Skeletal muscle satellite cell (primary cell): ENCODE measurements at regions not wholly inside any gene's neighbourhood (a gene's known extent, or its start where the extent isn't known, plus 50 kb on each side); places are given as distances from the start of the nearest gene placed in this dataset.

Source experiments
- H3K27me3 ChIP-seq: 2 replicates; pipeline ENCODE4 v1.7.0; 2013; ENCODE audit warnings: low read length; ENCODE audit not compliant: control insufficient read depth, insufficient read depth
- H3K36me3 ChIP-seq: 2 replicates; pipeline ENCODE4 v1.7.0; 2013; ENCODE audit warnings: mild to moderate bottlenecking, control low read depth, low read length; ENCODE audit not compliant: insufficient read depth
- H3K4me1 ChIP-seq: 2 replicates; pipeline ENCODE4 v1.7.0; 2013; ENCODE audit warnings: low read length; ENCODE audit not compliant: control insufficient read depth, insufficient read depth
- H3K4me2 ChIP-seq: 2 replicates; pipeline ENCODE4 v1.7.0; 2013; ENCODE audit warnings: mild to moderate bottlenecking, low read length
- H3K4me3 ChIP-seq: 2 replicates; pipeline ENCODE4 v1.7.0; 2013; ENCODE audit warnings: low read length
- H3K9ac ChIP-seq: 2 replicates; pipeline ENCODE4 v1.7.0; 2013; ENCODE audit warnings: mild to moderate bottlenecking, low read depth, low read length, moderate library complexity
- H3K9me3 ChIP-seq: replicated peaks from 2 replicates; pipeline ENCODE4 v1.7.0; 2013; ENCODE audit warnings: mild to moderate bottlenecking, control low read depth, low read length

DNA sequence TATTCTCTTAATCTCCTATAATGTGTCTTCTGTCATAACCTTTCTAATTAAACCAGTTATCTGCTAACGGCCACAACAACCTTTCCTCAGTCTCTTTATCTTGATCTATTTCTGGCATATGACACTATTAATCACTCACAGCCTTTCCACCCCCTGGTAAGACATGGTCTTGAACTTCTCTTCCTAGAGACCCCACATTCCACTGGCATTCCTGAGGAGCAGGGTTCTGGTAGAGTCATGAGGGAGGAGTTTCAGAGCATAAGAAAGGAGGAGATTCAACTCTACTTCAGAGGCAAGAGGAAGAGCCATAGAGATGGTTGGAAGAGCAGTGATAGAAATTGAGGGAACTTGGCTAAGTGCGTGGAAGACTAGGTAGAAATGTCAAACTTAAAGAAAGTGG lies 325.6 kb downstream of the BLID start:
- Histone ChIP-seq H3K9me3 (no peaks in the 10 kb centered on the region), H3K4me1 (no peaks in the 10 kb centered on the region), H3K36me3 (no peaks in the 10 kb centered on the region), H3K4me3 (no peak overlapping the region), H3K9ac (no peak overlapping the region), H3K27me3 (no peaks in the 10 kb centered on the region), H3K4me2 (no peak overlapping the region)

DNA sequence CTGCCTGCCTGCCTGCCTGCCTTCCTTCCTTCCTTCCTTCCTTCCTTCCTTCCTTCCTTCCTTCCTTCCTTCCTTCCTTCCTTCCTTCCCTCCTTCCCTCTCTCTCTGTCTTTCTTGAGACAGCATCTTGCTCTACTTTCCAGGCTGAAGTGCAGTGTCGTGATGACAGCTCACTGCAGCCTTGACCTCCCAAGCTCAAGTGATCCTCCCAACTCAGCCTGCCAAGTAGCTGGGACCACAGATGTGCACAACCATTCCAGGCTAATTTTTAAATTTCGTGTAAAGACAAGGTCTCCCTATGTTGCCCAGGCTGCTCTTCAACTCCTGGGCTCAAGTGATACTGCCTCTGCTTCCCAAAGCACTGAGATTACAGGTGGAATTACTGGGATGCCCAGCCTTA lies 328.2 kb upstream of the SORL1-AS1 start:
- no peaks in the 10 kb centered on the region for H3K36me3 ChIP-seq
- no peak overlapping the region for H3K4me3 ChIP-seq
- H3K4me1 ChIP-seq, result peaks cover 12% of the 10 kb centered on the region
- no peak overlapping the region for H3K4me2 ChIP-seq
- no peak overlapping the region for H3K9ac ChIP-seq
- H3K27me3 ChIP-seq, result no peaks in the 10 kb centered on the region
- H3K9me3 ChIP-seq, result no peaks in the 10 kb centered on the region

DNA sequence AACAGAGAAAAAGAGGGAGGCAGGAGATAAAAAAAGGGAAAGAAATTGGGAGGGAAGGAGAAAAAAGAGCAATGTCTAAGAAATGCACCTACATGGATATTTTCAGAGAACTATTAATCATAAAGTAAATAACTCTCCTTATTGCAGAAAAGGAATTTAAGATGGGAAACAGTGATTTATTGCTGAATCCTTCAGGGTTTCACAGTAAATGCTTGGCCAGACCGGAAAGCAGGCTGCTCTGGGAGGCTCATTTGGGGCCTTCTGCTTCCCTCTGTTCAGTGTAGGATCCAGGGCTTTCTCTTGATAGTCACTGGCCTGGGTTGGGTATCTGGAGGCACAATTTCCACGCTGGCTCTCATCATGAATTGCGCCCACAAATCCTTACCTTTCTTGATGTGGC lies 324.3 kb upstream of the SORL1-AS1 start:
- H3K27me3 ChIP-seq, result no peaks in the 10 kb centered on the region

DNA sequence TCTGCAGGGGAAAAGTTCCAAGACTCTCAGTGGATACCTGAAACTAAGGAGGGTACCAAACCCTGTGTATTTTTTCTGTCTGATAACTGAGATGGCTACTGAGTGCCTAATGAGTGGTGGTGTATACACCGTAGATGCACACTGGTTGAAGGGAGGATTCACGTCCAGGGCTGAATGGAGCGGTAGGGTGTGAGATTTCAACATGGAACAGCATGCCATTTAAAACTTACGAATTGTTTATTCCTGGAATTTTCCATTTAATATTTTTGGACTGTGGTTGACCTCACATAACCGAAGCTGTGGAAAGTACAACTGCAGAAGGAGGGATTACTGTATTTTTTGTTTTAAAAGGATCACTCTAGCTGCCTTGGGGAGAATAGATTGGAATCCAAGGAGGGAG lies 322.5 kb upstream of the SORL1-AS1 start:
- no peaks in the 10 kb centered on the region for H3K36me3 ChIP-seq
- H3K9ac ChIP-seq, result no peak overlapping the region
- no peak overlapping the region for H3K4me2 ChIP-seq
- no peaks in the 10 kb centered on the region for H3K27me3 ChIP-seq
- H3K4me1 ChIP-seq, result peaks cover 12% of the 10 kb centered on the region
- H3K4me3 ChIP-seq, result no peak overlapping the region
- no peaks in the 10 kb centered on the region for H3K9me3 ChIP-seq

More for the DNA sequence above, 324.3 kb upstream of the SORL1-AS1 start:
- Histone ChIP-seq H3K36me3 (no peaks in the 10 kb centered on the region), H3K4me1 (peaks cover 12% of the 10 kb centered on the region), H3K9me3 (no peaks in the 10 kb centered on the region), H3K4me3 (no peak overlapping the region), H3K4me2 (no peak overlapping the region), H3K9ac (no peak overlapping the region)

DNA sequence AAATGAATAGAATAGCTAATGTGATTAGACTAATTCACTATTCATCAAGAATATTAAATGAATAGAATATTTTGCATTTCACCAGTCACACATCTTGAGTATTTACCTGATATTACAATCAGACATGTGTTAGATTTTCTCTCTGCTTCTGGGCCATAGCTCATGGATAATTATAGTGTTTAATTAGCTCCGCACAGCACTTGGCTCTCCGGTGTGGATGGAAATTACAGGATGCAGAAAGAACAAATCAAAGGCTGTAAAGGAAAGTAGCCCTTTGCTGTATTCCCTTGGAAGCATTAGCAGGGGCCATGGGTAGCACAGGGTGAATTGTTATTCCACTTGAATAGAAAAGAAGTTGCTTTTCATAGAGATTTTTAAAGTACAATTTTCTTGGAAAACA lies 320.3 kb upstream of the SORL1-AS1 start:
- Histone ChIP-seq H3K4me3 (no peak overlapping the region), H3K4me1 (peaks cover 12% of the 10 kb centered on the region), H3K36me3 (no peaks in the 10 kb centered on the region), H3K4me2 (no peak overlapping the region), H3K9ac (no peak overlapping the region), H3K27me3 (no peaks in the 10 kb centered on the region), H3K9me3 (no peaks in the 10 kb centered on the region)

DNA sequence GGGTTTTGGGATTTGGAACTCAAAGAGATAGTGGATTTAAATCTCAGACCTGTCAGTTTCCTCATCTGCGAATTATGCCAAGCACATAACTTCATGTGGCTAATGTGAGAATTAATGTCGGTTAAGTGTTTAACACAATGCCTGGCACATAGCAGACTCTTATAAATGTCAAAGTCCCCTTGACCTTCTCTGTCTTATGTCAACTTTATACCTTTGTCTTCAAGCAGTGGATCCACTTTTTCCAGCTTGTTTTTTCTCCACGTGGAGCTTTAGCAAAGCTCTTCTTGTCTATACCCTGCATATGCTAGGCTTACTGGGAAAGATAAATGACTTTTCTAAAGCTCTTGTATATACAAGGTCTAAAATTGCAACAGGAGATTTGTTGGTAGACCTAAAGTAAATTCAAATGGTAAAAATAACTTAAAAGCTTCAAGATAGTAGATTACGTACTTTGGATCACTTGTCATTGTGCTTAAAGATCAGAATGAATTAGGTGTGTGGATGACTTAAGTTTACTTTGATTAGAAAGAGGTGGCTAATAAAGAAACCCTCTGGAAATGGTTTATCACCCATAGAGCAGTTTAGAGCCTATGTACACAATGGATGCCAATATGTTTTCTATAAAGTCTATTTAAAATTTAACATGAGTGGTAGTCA lies 318.3 kb upstream of the SORL1-AS1 start:
- Histone ChIP-seq H3K36me3 (no peaks in the 10 kb centered on the region), H3K9ac (no peak overlapping the region), H3K4me3 (no peak overlapping the region), H3K4me1 (no peaks in the 10 kb centered on the region), H3K9me3 (no peaks in the 10 kb centered on the region), H3K4me2 (no peak overlapping the region), H3K27me3 (no peaks in the 10 kb centered on the region)

DNA sequence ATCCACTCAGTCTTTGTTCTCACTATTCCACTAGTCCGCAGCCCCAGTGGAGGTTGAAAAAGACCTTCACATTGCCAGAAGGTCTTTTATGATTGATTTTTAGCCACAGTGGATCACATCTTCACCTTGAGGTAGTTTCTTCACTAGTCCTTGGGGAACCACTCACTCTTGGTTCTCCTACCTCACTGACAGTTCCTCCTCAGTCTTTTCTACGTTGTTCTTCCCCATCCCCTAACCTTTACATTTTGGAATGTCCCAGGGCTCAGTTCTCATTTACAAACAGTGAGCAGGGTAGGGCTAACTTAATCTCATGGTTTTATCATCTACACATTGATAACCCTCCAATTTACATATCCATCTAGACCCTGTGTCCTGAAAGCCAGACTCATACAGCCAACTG lies 316.4 kb upstream of the SORL1-AS1 start:
- Histone ChIP-seq H3K4me1 (no peaks in the 10 kb centered on the region), H3K9ac (no peak overlapping the region), H3K27me3 (no peaks in the 10 kb centered on the region), H3K4me3 (no peak overlapping the region), H3K4me2 (no peak overlapping the region), H3K9me3 (no peaks in the 10 kb centered on the region), H3K36me3 (no peaks in the 10 kb centered on the region)

DNA sequence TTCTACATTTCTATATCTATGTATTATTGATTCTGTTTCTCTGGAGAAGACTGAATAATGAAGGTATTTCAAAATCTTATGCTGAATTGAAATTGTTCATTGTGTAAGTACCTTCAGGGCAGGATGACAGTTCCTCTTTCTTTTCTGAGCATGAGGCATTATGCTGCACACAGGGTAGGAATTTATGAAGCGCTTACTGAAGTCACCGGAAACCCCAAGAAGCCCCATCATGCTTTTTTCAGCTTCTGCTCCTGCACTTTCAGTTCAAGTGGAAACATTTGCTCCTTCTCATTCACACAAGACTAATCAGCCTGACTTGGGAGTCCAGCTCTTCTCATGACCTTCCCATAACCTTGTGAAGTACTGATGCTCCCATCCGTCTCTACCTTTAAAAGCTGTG lies 314.7 kb upstream of the SORL1-AS1 start:
- H3K4me1 ChIP-seq, result peaks cover 4% of the 10 kb centered on the region
- H3K27me3 ChIP-seq, result no peaks in the 10 kb centered on the region
- no peak overlapping the region for H3K4me2 ChIP-seq
- no peaks in the 10 kb centered on the region for H3K9me3 ChIP-seq
- H3K9ac ChIP-seq, result no peak overlapping the region
- no peaks in the 10 kb centered on the region for H3K36me3 ChIP-seq
- H3K4me3 ChIP-seq, result no peak overlapping the region

DNA sequence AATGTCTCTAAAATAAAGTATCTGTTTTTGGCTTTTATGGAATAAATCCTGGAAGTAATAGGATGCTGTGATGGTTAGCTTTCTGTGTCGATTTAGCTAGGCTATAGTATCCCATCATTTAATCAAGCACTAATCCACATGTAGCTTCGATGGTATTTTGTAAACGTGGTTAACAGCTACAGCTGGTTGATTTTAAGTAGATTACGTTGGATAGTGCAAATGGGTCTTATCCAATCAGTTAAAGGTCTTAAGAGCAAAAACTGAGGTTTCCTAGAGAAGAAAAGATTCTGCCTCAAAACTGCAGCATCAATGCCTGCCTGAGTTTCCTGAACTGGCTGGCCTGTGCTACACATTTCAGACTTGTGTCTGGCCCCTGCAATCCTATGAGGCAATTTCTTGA lies 314.2 kb upstream of the SORL1-AS1 start:
- H3K4me1 ChIP-seq, result peaks cover 4% of the 10 kb centered on the region
- H3K9ac ChIP-seq, result no peak overlapping the region
- H3K9me3 ChIP-seq, result no peaks in the 10 kb centered on the region
- H3K27me3 ChIP-seq, result no peaks in the 10 kb centered on the region
- no peak overlapping the region for H3K4me3 ChIP-seq
- H3K36me3 ChIP-seq, result no peaks in the 10 kb centered on the region
- H3K4me2 ChIP-seq, result no peak overlapping the region

DNA sequence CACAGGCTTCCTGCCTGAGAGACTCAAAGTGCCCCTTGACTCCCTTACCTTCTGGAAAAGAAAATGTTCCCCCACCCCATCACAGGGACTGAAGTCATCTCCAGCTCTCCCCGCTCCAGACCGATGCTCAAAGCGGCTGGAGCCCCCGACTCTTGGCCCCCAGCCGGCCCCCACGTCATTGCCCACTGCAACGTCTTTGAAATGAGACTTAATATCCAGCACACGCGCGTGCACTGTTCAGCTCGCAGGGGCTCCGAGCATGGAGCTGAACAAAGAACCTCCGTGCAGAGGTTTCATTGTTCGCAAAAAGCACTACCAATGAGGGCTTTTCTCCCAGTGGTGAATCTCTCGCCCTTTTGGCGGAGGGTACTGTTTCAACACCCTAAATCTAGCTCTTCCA lies 313.4 kb upstream of the SORL1-AS1 start:
- Histone ChIP-seq H3K36me3 (no peaks in the 10 kb centered on the region), H3K4me3 (no peak overlapping the region), H3K4me1 (peaks cover 4% of the 10 kb centered on the region), H3K27me3 (no peaks in the 10 kb centered on the region), H3K9me3 (no peaks in the 10 kb centered on the region), H3K9ac (no peak overlapping the region), H3K4me2 (no peak overlapping the region)

DNA sequence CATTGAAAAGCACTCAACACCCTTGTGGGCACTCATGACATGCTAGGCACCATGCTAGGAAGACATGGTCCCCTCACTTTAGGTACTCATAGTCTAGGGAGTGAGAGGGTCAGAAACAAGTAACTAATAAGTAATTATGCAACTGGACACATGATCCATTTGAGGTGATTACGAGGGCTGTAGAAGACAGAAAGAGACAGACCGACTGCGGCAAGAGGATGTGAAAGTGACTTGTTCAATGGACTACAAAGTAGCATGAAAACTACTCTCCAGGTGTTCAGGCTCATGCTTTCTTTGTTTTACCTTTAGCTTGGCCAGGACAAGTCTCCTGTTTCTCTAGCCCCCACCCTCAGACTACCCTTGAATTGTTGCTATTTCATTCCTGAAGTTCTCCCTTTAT lies 310.8 kb upstream of the SORL1-AS1 start:
- peaks cover 4% of the 10 kb centered on the region for H3K4me1 ChIP-seq
- H3K9ac ChIP-seq, result no peak overlapping the region
- no peak overlapping the region for H3K4me3 ChIP-seq
- H3K36me3 ChIP-seq, result no peaks in the 10 kb centered on the region
- no peaks in the 10 kb centered on the region for H3K27me3 ChIP-seq
- no peak overlapping the region for H3K4me2 ChIP-seq
- H3K9me3 ChIP-seq, result no peaks in the 10 kb centered on the region

DNA sequence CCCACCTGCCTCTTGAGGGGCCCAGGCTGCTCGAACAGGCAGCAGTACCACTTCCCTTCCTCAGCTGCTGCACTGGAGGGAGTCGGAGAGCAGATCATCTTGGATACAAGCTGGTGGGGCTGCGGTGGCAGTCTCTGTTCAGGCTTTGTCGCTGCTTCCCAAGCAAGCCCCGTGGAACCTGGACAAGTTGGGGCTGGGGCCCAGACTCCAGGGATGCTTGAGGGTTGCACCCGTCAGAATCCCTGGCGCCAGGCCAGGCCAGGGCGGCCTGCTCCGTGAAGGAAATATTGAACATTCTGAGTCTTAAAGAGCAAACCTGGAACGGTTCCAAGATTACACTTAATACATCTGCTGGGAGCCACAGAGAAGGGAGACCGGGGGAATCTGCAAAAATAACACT lies 310.1 kb upstream of the SORL1-AS1 start:
- Histone ChIP-seq H3K4me3 (no peak overlapping the region), H3K9ac (no peak overlapping the region), H3K4me1 (peaks cover 7% of the 10 kb centered on the region), H3K4me2 (peak overlapping the region; percentile 4), H3K9me3 (no peaks in the 10 kb centered on the region), H3K36me3 (no peaks in the 10 kb centered on the region), H3K27me3 (no peaks in the 10 kb centered on the region)
